Superior temporal gyrus (tissue), 1 donor: ENCODE measurements at regions not wholly inside any gene's neighbourhood (a gene's known extent, or its start where the extent isn't known, plus 50 kb on each side); places are given as distances from the start of the nearest gene placed in this dataset.
"Not testable (repeated sequence)": the region's sequence is repeated elsewhere in the genome, so short reads cannot be mapped to it uniquely, and the experiment has no call there.

Experiments
- DNase-seq: peaks from one replicate; pipeline ENCODE4 v3.0.0-alpha.2; 2016; ENCODE audit errors: extremely low spot score

DNA sequence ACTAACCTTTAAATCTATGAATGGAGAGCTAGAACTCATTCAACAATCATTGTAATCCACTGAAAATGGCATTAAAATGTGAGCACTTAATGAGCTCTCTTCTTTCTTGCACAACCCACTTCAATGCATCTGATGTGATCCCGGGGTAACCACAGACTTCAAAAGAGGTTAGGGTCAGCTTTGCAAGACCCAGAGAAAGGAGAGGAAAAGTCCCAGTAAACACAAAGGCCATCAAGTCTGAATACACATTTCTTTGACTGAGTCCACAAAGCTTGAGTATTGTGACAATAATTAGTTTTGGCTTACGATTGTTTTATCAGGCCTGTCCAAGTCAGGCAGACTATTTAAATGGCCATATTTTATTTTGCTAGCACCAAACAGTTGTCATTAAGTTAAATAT is 148.8 kb upstream of the ZNF608 start:
- no peak for DNase-seq

DNA sequence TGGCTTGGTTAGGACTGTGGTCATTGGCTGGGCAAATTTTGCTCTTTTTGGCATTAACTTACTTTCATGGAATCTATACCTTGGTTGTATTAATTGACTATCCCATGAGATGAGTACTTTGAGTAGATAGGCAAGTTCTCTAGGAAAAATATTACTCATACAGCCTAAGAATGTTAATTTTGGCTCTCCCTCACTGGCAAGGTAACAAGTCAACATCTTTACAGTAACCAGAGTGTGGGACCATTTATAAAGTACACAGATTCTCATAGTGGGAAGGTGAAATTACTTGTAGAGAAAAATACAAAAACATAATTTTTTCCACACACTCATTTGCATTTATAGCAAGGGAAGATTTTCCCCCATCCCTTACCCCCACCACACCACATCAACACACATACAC is 154.6 kb upstream of the ZNF608 start:
- DNase-seq = no peak

DNA sequence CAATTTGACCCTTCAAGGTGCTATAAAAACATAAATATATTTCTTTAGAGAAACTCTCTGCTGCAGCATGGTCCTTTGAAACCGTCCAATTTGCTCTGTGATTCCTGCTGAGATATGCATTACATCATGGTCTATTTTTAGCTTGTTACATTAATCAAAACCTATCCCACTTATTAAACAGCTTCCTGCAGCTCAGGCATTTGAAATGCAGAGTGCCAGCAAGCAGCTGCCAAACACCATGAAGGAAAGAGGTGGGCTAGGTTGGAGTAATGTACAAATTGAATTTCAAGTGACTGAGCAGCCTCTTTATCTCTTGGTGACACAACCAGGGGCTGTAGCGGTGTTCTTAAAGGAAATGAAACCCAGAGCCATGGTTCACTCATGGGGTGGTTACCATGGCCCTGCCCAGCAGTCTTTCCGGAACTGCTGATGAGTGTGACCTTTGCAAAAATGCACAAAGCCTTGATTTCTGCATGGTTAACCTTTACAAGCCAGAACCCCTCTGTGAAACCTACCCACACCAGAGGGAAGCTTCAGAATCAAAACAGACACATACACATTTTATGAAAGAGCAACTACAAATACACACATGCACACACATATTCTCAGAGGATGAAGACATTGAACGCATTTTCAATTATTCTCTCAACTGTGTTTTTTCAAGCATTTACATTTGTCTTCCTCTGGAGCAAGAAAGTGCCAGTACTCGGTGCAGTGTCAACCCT is 155.8 kb upstream of the ZNF608 start:
- no peak for DNase-seq

DNA sequence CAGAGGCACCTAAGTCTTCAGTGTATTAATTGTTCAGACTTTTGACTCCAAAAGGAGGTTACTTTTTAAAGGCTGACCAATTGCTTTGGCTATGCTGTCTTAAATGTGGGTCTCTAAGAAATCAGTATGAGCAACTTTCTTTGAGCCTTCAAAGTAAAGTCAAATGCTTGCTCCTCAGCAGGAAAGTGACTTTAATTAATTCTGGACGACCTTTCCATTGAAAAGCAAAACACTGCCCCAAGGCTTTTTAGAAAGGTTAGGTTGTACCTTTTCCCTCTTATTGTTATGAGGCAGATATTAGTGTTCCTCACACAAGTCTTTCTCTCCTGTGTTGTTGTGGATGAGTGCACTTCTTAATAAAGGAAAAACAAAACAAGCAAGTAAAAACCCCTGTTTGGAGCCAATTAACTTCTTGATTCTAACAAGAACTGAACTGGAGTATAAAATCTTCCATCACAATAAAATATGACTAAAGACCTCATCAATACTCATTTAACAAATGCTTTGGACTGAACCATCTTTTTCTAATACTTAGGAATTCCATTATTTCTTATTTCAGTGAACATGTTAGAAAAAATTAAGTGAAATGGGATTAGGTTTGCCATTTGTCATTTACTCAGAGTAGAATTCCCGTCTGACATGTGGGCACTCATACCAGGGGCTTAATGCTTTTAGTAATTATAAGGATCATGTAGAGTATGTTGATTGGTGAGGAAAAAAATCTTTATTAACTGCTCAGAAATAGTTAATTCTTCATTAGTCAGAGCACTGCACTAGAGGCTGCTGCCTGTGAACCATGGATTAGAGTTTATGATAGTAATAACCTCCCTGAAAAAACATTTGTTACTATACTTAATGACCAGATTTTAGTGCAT is 159.1 kb upstream of the ZNF608 start:
- DNase-seq = no peak

DNA sequence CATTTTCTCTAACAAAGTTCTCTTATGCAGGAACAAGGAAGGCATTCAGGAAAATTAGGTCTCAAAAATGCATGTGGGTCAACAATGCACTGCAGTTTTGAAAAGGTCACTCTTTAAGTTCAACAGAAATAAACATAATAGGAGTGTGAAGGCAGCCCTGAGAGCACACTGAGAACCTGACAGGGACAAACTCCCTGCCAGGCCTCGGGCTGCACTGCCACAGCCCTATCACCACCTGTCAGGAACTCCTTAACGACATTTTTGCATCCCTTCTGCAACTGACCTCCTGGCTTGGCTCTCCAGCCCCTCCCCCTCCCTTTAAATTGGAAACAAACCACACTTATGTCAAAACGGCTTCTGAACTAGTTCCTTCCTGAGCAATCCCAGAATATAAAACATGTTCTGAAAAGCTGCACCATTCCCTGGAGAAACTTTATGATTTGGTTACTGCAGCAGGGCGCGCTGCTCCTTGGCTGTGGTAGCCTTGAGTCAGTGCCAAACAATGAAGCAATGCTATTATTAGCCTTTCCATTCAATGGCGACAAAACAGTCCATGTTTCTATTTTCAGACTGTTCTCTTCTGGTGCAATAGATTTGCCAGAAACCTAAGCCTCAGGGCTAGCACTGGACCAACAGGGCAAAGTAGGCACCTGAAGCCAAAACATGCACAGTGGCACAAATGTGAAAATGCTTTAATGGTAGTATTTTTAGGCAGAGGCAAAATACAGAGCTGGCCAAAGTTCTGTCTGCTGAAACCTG is 160.1 kb upstream of the ZNF608 start:
- DNase-seq = peak; percentile 95

DNA sequence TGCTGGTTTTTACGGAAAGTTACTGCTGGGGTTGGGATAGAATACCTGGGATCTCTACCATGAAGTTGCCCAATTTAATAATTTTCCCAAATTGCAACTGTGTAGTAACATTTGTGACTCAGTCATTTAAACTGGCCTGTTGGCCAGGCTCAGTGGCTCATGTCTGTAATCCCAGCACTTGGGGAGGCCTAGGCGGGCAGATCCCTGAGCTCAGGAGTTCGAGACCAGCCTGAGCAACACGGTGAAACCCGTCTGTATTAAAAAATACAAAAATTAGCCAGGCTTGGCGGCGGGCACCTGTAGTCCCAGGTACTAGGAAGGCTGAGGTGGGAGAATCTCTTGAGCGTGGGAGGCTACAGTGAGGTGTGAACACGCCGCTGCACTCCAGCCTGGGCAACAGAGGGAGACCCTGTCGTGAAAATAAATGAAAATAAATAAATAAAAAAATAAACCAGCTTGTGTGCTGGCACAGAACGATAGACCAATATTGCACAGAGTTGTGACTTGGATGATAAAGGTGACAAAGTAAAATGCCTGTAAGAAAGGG is 160.7 kb upstream of the ZNF608 start:
- no peak for DNase-seq

DNA sequence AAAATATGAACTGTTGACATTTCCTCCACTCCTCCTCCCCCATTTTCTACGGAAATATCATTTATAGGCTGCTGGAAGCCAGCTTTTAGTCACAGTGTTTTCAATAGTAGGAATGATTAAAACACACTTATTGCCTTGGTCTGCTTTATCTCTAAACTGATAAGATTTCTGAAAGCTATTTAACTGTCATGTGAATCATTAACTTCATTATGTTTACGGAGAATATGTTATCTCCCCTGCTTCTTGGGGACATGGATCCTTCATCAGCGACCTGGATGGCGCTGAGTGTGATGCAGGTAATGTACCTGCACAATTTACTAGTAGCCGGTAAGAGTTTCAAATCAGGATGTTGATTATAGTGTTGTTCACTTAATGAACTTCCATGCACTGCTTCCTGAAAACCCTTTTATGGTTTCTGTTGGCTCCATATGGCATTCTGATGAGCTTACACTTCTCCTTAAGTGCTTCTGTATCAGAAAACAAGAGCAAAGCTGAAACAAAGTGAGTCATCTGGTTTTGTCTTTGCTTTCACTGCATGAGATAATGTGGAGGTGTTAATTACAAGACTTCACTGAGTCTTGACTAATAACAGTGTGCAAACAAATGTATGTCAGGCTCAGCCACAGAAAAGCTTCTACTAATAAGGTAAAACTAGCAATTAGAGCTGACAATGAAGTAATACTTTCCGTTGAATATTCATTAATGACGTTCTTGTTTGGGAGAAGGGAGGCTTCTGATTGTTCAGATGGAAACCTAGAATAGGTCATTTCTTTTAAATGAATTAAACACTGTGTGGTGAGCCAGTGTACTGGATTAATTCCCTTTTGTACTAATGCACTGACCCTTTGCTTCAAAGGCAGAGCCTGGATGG is 162.4 kb upstream of the ZNF608 start:
- peak; percentile 55 for DNase-seq

DNA sequence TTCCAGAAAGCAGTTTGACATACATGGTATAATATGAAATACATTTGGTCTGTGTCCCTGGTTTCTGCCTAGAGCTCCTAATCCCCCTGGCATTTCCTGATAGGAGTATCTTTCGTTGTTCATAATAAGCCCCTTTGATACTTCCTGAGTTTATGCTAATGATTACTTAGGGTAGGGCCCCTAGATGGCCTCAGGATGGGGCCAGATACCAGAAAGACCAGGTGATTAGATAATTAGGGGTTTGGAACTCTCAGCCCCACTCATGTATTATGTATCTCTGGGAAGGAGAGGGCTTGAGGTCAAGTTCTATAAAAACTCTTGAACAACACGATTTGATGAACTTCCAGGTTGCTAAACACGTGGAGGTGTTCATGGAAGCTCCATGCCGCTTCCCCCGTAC is 163.3 kb upstream of the ZNF608 start:
- DNase-seq = no peak

DNA sequence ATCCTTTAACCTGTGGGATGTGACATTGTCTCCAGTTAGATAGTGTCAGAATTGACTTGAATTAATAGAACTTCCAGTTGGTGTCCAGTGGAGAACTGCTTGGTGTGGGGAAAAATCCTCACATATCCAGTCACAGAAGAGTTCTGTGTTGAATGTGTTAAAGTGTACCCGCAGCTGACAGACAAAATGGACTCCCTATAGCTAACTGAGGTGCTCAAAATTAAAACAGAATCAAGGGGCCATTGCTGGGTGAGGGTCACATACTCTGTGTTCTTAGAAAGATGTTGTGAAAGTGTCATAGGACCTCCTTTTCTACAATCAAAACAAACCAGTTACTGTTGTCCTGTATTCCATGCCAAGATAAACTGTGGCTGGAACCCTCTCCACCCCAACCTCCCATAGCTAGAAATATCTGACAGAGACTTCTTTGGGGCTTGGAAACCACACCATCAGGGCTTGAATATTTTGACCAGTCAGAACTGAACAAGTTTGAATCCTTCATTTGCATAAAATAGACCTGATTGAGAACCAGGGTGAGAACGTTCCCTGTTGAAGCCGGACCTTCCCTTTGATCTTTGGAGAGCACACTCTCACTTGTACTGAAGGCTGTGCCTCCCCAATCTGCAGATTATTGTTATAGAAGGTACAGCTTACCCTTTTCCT is 164.0 kb upstream of the ZNF608 start:
- DNase-seq = no peak

DNA sequence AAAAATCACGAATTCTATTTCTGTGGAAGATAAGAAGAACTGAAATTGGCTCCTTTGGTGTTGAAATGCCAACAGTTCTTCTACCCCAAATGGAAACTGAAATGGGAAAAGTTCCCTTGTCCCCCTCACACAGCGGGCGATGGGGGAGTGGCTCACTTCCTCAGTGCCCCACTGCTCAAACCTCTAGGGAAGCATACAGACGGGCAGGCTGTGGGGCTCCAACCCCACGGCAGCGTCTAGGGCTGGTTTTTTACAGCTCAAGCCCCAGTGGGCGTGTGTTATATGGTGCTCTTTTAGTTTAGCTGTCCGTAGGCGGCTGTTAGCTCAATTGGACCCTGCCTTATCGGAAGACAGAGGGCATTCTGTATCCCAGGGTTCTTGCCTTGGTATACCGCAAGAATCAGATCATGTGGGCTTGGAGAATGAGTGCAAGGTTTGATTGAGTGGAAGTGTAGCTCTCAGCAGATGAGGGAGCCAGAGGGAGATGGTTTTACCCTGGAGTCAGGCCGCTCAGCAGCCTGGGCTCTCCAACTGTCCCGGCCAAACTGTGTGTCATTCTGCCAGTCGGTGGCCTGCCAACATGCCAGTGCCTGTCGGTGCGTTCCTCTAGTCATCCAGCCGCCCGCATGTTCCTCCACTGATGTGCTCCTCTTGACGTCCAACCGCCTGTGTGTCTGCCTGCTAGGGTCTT is 166.3 kb upstream of the ZNF608 start:
- no peak for DNase-seq

DNA sequence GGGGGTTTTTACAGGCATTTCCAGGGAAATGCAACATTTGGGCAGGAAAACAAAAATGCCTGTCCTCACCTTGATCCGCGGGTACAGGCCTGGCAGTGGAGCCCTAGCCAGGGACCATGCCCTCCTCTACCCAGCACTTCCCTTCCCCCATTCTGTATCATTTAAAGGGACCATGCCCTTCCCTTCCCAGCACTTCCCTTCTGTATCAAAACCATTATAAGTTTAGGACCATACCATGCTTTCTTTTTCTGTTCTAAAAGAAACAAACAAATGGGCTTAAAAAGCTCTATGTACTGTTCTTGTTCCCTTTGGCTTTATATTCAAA is 166.9 kb upstream of the ZNF608 start:
- no peak for DNase-seq

DNA sequence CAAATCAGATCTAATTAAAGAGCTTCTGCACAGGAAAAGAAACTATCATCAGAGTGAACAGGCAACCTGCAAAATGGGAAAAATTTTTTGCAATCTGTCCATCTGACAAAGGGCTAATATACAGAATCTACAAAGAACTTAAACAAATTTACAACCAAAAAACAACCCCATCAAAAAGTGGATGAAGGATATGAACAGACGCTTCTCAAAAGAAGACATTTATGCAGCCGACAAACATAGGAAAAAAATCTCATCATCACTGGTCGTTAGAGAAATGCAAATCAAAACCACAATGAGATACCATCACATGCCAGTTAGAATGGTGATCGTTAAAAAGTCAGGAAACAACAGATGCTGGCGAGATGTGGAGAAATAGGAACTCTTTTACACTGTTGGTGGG is 169.9 kb upstream of the ZNF608 start:
- DNase-seq = not testable (repeated sequence)

DNA sequence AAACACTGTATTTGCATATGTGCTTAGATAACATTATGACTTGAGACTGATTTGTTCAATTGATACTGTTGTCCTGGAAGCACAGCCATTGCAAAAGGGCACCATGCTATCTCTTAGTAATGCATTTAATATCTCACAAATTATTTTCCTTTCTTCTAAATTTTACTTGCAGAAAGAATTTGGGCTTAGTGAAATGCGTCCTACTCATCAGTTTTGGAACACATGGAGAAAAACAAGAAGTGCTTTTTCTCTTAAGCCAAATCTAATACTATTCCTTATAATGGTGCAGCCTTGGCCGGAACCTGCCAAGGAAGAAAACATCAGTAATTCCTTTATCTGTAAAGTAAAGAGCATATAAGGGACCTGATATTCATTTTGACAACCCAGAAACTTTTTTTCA is 172.2 kb upstream of the ZNF608 start:
- no peak for DNase-seq

DNA sequence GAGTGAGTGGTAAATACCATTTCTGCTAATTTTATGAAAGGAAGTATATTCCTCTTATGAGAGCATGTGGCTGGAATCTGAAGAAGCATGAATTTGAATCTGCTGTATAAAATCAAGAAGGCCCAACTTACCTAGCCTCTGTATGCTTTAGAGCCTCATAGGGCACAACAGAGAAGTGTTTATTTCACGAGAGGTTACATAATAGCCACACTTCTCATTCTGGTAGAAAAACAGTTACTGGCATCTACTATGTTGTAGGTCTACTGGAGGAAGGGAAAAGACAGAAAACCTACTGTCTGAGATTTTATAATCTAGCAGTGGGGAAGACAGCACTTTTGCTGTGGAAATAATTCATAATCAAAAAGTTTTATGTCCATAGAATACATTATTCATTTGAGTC is 172.6 kb upstream of the ZNF608 start:
- DNase-seq = peak; percentile 69

DNA sequence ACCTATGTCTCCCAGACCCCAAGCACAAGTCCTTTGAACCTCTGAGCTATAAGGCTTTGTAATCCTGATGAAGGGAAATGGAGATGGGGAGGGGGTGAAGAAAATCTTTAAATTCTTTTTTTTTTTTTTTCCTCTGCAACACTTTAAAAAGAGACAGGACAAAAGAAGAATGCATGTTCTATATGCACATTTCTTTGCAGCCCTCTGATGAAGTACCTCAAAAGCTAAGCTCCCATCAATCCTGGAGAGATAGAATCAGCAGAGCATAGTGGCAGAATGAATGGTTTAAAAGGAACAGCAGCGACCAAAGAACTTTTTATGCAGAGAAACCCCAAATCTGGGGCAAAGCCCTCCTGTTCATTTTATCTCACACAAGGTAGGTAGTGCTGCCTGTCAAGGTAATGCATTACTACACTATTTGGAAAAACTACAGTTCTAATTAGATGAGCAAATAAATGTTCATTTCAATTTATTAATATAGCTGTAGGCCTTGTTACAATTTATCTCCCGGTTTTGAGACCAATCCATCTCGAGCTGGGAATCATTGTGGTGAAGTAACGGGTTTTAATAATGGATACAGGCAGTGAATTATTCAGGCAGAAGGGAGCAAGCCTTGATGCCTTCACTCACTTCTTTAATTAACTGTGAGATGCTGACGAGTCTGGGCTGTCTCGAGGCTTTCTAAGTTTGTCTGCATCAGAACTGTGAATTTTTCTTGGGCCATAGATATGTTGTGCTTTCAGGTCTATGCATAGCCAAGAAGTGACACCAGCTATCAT is 173.5 kb upstream of the ZNF608 start:
- DNase-seq = no peak

DNA sequence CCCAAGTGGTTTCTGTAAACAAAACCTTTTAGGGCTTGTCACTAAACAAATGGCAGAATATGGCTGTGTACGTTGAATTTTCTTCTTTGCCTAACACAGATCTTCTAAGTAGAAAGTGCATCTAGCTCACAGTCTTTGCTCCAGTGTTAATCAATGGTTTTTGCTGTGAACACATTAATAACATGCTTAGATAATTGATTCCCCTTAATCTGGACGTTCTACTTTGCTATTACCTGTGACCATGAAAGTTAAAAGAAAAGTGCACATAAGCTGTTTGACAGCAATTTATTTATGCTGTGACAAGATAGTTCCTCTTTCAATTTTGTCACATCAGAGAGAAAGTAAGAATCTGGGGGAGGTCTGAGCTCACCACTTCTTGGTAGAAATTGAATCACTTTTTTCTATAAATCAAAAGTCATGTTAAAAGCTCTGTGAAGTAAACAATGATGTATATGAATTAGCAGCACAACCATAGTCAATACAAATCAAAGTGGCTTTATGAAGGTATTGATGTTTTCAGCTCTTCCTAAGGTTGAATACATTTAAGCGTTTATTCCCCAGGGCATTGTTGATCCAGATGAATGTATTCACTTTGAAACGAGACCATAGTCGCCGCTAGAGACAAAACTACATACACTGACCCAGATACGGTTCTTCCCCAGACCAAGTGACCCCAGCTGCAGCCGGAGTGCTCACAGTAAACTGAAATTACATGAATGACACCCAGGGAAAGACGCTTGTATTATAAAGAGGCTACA is 174.6 kb upstream of the ZNF608 start:
- peak; percentile 71 for DNase-seq

DNA sequence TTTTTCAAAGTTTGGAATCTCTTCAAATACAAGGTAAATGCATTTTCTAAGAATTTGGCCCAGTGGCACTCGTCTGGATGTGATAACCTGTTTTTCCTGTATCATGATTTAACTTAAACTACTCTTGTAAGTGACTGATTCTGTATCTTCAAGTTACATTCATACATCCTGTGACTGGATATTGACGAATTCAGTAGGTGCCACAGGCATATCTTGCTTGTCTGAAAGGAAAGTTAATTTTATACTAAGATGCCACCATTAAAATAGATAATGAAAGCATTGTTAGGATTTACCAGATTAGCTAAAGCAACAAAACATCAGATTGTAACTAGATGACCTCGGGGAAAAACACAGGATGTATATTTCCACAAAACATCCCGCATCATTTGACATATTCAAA is 175.3 kb upstream of the ZNF608 start:
- peak; percentile 56 for DNase-seq

DNA sequence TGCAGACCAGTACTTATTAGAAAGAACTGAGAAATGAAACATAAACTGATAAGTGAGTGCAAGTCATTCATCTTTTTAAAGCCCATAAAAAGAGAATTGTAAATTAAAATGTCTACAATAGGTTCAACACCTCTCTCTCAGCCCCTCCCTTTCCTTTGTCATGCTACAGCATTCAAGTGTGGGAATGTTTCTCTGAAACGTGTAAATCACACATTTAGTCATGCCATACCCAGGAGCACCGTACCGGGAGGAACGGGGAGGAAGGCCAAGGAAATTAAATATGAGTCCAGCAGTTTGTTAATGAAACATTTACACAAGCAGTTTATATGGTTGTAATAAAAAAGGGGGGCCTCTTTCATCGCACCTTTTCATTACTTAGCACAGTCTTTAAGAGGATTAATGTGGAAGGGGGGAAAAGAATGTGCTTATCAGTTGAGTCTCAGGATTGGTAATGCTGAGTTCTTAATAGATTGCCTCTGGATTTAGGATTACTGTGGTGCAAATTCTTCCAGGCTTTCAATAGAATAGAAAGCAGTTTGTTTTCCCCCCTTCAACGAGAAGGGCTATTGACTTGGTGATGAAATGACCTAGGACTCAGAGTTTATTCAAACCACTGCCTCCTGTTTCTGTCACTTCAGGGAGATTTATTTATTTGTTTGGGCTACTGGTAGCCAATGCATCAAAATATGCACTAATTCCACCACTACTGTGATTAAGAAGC is 176.0 kb upstream of the ZNF608 start:
- peak; percentile 59 for DNase-seq
